ENCODE measurements at regions not wholly inside any gene's neighbourhood (a gene's known extent, or its start where the extent isn't known, plus 50 kb on each side); places are given as distances from the start of the nearest gene placed in this dataset.

- H3K4me1 ChIP-seq (ENCODE audit: insufficient read depth, low read length, poor library complexity, severe bottlenecking) = no peaks in the 10 kb centered on the region
- H4K20me1 ChIP-seq (ENCODE audit: insufficient read depth, low read length, poor library complexity, severe bottlenecking) = no peaks in the 10 kb centered on the region
- no peaks in the 10 kb centered on the region for H3K9me3 ChIP-seq (ENCODE audit: insufficient read depth, low read depth, low read length)
- H3K27me3 ChIP-seq (ENCODE audit: insufficient read depth, low read length, poor library complexity, severe bottlenecking) = no peaks in the 10 kb centered on the region
- no peak overlapping the region for H3K4me3 ChIP-seq (ENCODE audit: low read length, poor library complexity, severe bottlenecking)
- no peaks in the 10 kb centered on the region for H3F3A ChIP-seq (ENCODE audit: low read depth)
- no peaks in the 10 kb centered on the region for H3K36me3 ChIP-seq (ENCODE audit: insufficient read depth, low read length)
- TF ChIP-seq EZH2phosphoT487 (IDR thresholded peaks at IDR 0.05; ENCODE audit: borderline replicate concordance) = no peak
- no peak overlapping the region for H3K9ac ChIP-seq (ENCODE audit: low read depth, low read length, poor library complexity, severe bottlenecking)
- H3K79me2 ChIP-seq (ENCODE audit: insufficient read depth, low read length) = no peaks in the 10 kb centered on the region
- no peak overlapping the region for H3K4me2 ChIP-seq (ENCODE audit: low read depth, low read length, poor library complexity, severe bottlenecking)
- no peak overlapping the region for H2AFZ ChIP-seq (ENCODE audit: low read length)
- H3K9me2 ChIP-seq (replicated peaks; ENCODE audit: low read depth, low read length) = no peaks in the 10 kb centered on the region; the same call in 1 of the 2 replicates
These were observed 228.5 kb downstream of the RFC3 start for GRCh38 chr13:34046457-34046856.

GRCh38 chr13:34048652-34049051 lies 230.7 kb downstream of the RFC3 start:
- TF ChIP-seq EZH2phosphoT487 (IDR thresholded peaks at IDR 0.05; ENCODE audit: borderline replicate concordance) = no peak
- TF ChIP-seq CTCF (conservative IDR thresholded peaks at IDR 0.05; ENCODE audit: low read length) = no peak
- Histone ChIP-seq H3K4me1 (ENCODE audit: insufficient read depth, low read length, poor library complexity, severe bottlenecking) (no peaks in the 10 kb centered on the region), H3K27me3 (ENCODE audit: insufficient read depth, low read length, poor library complexity, severe bottlenecking) (no peaks in the 10 kb centered on the region), H3K9me2 (replicated peaks; ENCODE audit: low read depth, low read length) (no peaks in the 10 kb centered on the region), H3K9ac (ENCODE audit: low read depth, low read length, poor library complexity, severe bottlenecking) (no peak overlapping the region), H4K20me1 (ENCODE audit: insufficient read depth, low read length, poor library complexity, severe bottlenecking) (no peaks in the 10 kb centered on the region), H3K4me3 (ENCODE audit: low read length, poor library complexity, severe bottlenecking) (no peak overlapping the region), H2AFZ (ENCODE audit: low read length) (no peak overlapping the region), H3K79me2 (ENCODE audit: insufficient read depth, low read length) (no peaks in the 10 kb centered on the region), H3K4me2 (ENCODE audit: low read depth, low read length, poor library complexity, severe bottlenecking) (no peak overlapping the region), H3F3A (ENCODE audit: low read depth) (no peaks in the 10 kb centered on the region), H3K9me3 (ENCODE audit: insufficient read depth, low read depth, low read length) (no peaks in the 10 kb centered on the region), H3K36me3 (ENCODE audit: insufficient read depth, low read length) (no peaks in the 10 kb centered on the region)

GRCh38 chr13:34056733-34057258 lies 238.8 kb downstream of the RFC3 start:
- Histone ChIP-seq H3K9me3 (ENCODE audit: insufficient read depth, low read depth, low read length) (no peaks in the 10 kb centered on the region), H3K36me3 (ENCODE audit: insufficient read depth, low read length) (no peaks in the 10 kb centered on the region), H3K4me2 (ENCODE audit: low read depth, low read length, poor library complexity, severe bottlenecking) (no peak overlapping the region), H4K20me1 (ENCODE audit: insufficient read depth, low read length, poor library complexity, severe bottlenecking) (no peaks in the 10 kb centered on the region), H2AFZ (ENCODE audit: low read length) (no peak overlapping the region), H3K9me2 (replicated peaks; ENCODE audit: low read depth, low read length) (no peaks in the 10 kb centered on the region), H3F3A (ENCODE audit: low read depth) (no peaks in the 10 kb centered on the region), H3K27me3 (ENCODE audit: insufficient read depth, low read length, poor library complexity, severe bottlenecking) (no peaks in the 10 kb centered on the region), H3K4me1 (ENCODE audit: insufficient read depth, low read length, poor library complexity, severe bottlenecking) (no peaks in the 10 kb centered on the region), H3K9ac (ENCODE audit: low read depth, low read length, poor library complexity, severe bottlenecking) (no peak overlapping the region), H3K4me3 (ENCODE audit: low read length, poor library complexity, severe bottlenecking) (no peak overlapping the region), H3K79me2 (ENCODE audit: insufficient read depth, low read length) (no peaks in the 10 kb centered on the region)
- no peak for TF ChIP-seq EZH2phosphoT487 (IDR thresholded peaks at IDR 0.05; ENCODE audit: borderline replicate concordance)
- no peak for TF ChIP-seq CTCF (conservative IDR thresholded peaks at IDR 0.05; ENCODE audit: low read length)
